ENCODE measurements at regions not wholly inside any gene's neighbourhood (a gene's known extent, or its start where the extent isn't known, plus 50 kb on each side); places are given as distances from the start of the nearest gene placed in this dataset.

- ATAC-seq (no peak), DNase-seq (ENCODE audit: low read depth in 1 of 2, low spot score in 1 of 2) (no peak), FAIRE-seq (no peak)
- no peaks in the 10 kb centered on the region for H3K4me1 ChIP-seq
- no peak overlapping the region for H3K4me2 ChIP-seq
- 4% methylated on average over 1 of the region's 1 CpG for WGBS (ENCODE audit: missing lambda C conversion rate)
- TF ChIP-seq TP53 (CRISPR knock-in tag; IDR thresholded peaks at IDR 0.05) (no peak), MAZ (IDR thresholded peaks at IDR 0.05; ENCODE audit: borderline replicate concordance, low read depth, low read length) (no peak), EHMT2 (IDR thresholded peaks at IDR 0.05; ENCODE audit: low read depth) (no peak), FOSB (CRISPR knock-in tag; IDR thresholded peaks at IDR 0.05) (no peak), HOXB13 (CRISPR knock-in tag; IDR thresholded peaks at IDR 0.05; ENCODE audit: low read depth) (no peak), MYC (IDR thresholded peaks at IDR 0.05; ENCODE audit: borderline replicate concordance, low read length) (no peak), ELK1 (IDR thresholded peaks at IDR 0.05; ENCODE audit: low read depth, low read length) (no peak), FOSL2 (IDR thresholded peaks at IDR 0.05) (no peak), FOSL2 (CRISPR knock-in tag; IDR thresholded peaks at IDR 0.05) (no peak), HOXB5 (CRISPR knock-in tag; IDR thresholded peaks at IDR 0.05) (no peak), ZFP36 (IDR thresholded peaks at IDR 0.05; ENCODE audit: borderline replicate concordance, partially characterized antibody) (no peak), RAD21 (conservative IDR thresholded peaks at IDR 0.05 in 1 of 2, IDR thresholded peaks at IDR 0.05 in 1 of 2) (no peak), KDM1A (IDR thresholded peaks at IDR 0.05; ENCODE audit: low read depth) (no peak), RCOR1 (IDR thresholded peaks at IDR 0.05; ENCODE audit: low read depth, low read length) (no peak), MAFK (IDR thresholded peaks at IDR 0.05; ENCODE audit: partially characterized antibody) (no peak), E2F6 (IDR thresholded peaks at IDR 0.05; ENCODE audit: borderline replicate concordance, low read depth) (no peak), CBX2 (IDR thresholded peaks at IDR 0.05; ENCODE audit: borderline replicate concordance, low read depth) (no peak), NFE2L2 (conservative IDR thresholded peaks at IDR 0.05; ENCODE audit: low read length) (no peak), JUNB (IDR thresholded peaks at IDR 0.05) (no peak), HDAC2 (IDR thresholded peaks at IDR 0.05) (no peak)
- H3K27ac ChIP-seq = no peak overlapping the region
- ChIA-PET POLR2A (no interaction called here), CTCF (no interaction called here)
- H3K4me3 ChIP-seq = no peak overlapping the region
- no peaks in the 10 kb centered on the region; the same call in 2 of the 3 replicates for H3K9me3 ChIP-seq
These were observed 1140.6 kb upstream of the LRRTM1 start for GRCh38 chr2:81445176-81445575.

DNA sequence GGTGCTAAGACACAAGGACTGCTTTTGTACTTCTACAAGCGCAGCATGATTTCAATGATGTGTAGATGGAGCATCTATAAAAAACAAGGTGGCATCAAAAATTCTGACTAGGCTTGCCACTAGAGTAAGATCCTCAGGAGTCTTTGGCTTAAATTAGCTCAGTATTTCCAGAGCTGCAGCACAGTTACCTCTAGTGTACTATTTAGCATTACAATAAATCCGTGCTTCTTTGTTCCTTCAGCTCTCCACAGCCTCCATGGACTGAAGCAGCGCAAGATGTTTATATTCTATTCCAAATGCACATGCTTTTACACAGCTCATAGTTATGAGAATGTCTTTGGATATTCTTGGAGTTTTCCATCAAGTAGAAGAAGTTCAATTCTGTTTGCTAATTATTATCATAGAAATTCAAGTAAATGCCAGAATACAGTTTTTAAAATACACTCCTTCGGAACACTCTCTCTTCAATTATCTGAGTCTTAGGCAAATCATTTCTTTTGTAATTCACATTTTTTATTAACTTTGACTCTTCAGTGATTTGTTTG is 1133.0 kb upstream of the LRRTM1 start:
- ATAC-seq (no peak), DNase-seq (ENCODE audit: low read depth in 1 of 2, low spot score in 1 of 2) (no peak), FAIRE-seq (no peak)
- WGBS (ENCODE audit: missing lambda C conversion rate) = 21% methylated on average over 4 of the region's 4 CpGs
- POLR2A ChIA-PET = no interaction called here
- Histone ChIP-seq H3K4me1 (no peaks in the 10 kb centered on the region), H3K4me2 (no peak overlapping the region), H3K4me3 (no peak overlapping the region), H3K9me3 (0 out of 3 replicates have a peak, but pooled peaks cover 9% of the 10 kb centered on the region), H3K27ac (no peak overlapping the region)
- CTCF ChIA-PET = no interaction called here
- TF ChIP-seq ESRRA (IDR thresholded peaks at IDR 0.05; ENCODE audit: borderline replicate concordance, low read length) (no peak), ZNF302 (CRISPR knock-in tag; IDR thresholded peaks at IDR 0.05) (no peak), FOXS1 (CRISPR knock-in tag; IDR thresholded peaks at IDR 0.05) (no peak), NR3C1 (IDR thresholded peaks at IDR 0.05) (no peak), SREBF2 (IDR thresholded peaks at IDR 0.05) (no peak), ZSCAN20 (CRISPR knock-in tag; IDR thresholded peaks at IDR 0.05) (no peak), ELK1 (IDR thresholded peaks at IDR 0.05; ENCODE audit: low read depth, low read length) (no peak), CBX2 (IDR thresholded peaks at IDR 0.05; ENCODE audit: borderline replicate concordance, low read depth) (no peak)
- TF ChIP-seq, protein P1, sequence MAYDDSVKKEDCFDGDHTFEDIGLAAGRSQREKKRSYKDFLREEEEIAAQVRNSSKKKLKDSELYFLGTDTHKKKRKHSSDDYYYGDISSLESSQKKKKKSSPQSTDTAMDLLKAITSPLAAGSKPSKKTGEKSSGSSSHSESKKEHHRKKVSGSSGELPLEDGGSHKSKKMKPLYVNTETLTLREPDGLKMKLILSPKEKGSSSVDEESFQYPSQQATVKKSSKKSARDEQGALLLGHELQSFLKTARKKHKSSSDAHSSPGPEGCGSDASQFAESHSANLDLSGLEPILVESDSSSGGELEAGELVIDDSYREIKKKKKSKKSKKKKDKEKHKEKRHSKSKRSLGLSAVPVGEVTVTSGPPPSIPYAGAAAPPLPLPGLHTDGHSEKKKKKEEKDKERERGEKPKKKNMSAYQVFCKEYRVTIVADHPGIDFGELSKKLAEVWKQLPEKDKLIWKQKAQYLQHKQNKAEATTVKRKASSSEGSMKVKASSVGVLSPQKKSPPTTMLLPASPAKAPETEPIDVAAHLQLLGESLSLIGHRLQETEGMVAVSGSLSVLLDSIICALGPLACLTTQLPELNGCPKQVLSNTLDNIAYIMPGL (CRISPR knock-in tag; IDR thresholded peaks at IDR 0.05; ENCODE audit: borderline replicate concordance) = no peak
